ENCODE measurements at regions not wholly inside any gene's neighbourhood (a gene's known extent, or its start where the extent isn't known, plus 50 kb on each side); places are given as distances from the start of the nearest gene placed in this dataset.
A peak's percentile ranks its signal among the peaks of the same experiment; 100 is the strongest.

GRCh38 chr20:24100370-24101011, 111.9 kb upstream of the GGTLC1 start:
- peaks cover 14% of the 10 kb centered on the region for H3K4me1 Mint-ChIP-seq
- H3K27ac Mint-ChIP-seq: no peak overlapping the region
- H3K9me3 Mint-ChIP-seq: no peaks in the 10 kb centered on the region
- H3K27me3 Mint-ChIP-seq: peaks cover 5% of the 10 kb centered on the region
- POLR2A ChIA-PET: no interaction called here
- H3K36me3 Mint-ChIP-seq (ENCODE audit: low read depth): no peaks in the 10 kb centered on the region
- no peak overlapping the region for H3K4me3 Mint-ChIP-seq
- peak; percentile 69 for DNase-seq
- CTCF ChIA-PET: interaction anchor here (0.5 to 2.9 kb wide), 8 partner anchors 73 to 163 kb away, joined by 3 to 18 read pairs (median 5); no protein-coding TSS in a partner anchor

DNA sequence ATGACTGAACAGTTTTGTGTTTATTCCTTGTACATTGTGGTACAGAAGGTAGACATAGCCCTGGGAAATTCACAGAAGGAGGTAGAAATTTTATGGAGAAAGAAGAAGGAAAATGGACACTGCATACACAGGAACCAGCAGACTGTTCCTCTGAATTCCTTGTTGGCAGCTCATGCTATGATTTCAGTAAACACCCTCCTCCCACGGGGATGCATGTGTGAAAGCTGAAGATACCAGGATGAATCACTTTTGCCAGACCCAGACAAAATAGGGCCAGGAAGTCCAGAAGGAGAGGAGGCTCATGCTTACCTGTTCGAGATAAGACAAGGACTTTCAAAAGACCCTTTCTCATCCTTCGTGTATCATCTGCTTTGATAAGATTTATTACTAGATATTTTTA, 110.3 kb upstream of the GGTLC1 start:
- no peak overlapping the region for H3K27ac Mint-ChIP-seq
- no peak overlapping the region for H3K4me3 Mint-ChIP-seq
- DNase-seq: no peak
- H3K9me3 Mint-ChIP-seq: no peaks in the 10 kb centered on the region
- ChIA-PET POLR2A (no interaction called here), CTCF (no interaction called here)
- peaks cover 14% of the 10 kb centered on the region for H3K4me1 Mint-ChIP-seq
- peaks cover 5% of the 10 kb centered on the region for H3K27me3 Mint-ChIP-seq
- H3K36me3 Mint-ChIP-seq (ENCODE audit: low read depth): no peaks in the 10 kb centered on the region

GRCh38 chr20:24097506-24098245, 109.1 kb upstream of the GGTLC1 start:
- peaks cover 5% of the 10 kb centered on the region for H3K27me3 Mint-ChIP-seq
- no peaks in the 10 kb centered on the region for H3K36me3 Mint-ChIP-seq (ENCODE audit: low read depth)
- no peak overlapping the region for H3K27ac Mint-ChIP-seq
- ChIA-PET POLR2A (no interaction called here), CTCF (interaction anchor here (0.6 kb wide), 1 partner anchor 66 kb away, joined by 3 read pairs; no protein-coding TSS in a partner anchor)
- H3K4me3 Mint-ChIP-seq: no peak overlapping the region
- H3K9me3 Mint-ChIP-seq: no peaks in the 10 kb centered on the region
- DNase-seq: no peak
- peaks cover 12% of the 10 kb centered on the region for H3K4me1 Mint-ChIP-seq

DNA sequence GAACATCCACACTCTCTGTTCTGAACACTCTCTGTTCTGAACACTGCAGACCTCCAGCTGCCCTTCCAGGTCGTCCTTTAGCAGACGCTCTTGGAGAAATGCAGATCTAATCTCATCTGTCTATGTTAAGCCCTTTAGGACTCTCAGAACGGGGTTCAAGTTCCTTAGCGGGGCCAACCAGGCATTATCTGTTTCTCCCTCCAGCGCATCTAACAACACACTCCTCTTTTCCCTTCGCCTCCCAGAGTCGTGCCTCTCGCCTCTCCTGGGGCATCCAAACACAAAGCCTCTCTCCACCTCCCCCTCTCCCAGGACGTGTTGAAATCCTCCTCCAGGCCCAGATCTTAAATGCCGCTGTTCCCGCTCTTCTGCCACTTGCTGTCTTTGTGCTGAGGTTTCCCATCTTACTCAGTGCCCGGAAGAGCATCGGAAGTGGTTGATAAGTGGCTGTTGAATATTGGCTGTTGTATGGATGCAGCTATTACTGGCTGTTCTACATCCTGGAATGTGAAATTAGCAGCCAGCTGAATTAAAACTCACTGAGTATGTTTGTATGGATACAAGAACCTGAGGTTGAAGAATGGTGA, 108.4 kb upstream of the GGTLC1 start:
- Mint-ChIP-seq H3K27me3 (peaks cover 5% of the 10 kb centered on the region), H3K36me3 (ENCODE audit: low read depth) (no peaks in the 10 kb centered on the region), H3K27ac (no peak overlapping the region), H3K4me1 (peaks cover 9% of the 10 kb centered on the region), H3K4me3 (no peak overlapping the region), H3K9me3 (no peaks in the 10 kb centered on the region)
- CTCF ChIA-PET: no interaction called here
- DNase-seq: no peak
- POLR2A ChIA-PET: no interaction called here

GRCh38 chr20:24096264-24096663, 107.7 kb upstream of the GGTLC1 start:
- Mint-ChIP-seq H3K36me3 (ENCODE audit: low read depth) (no peaks in the 10 kb centered on the region), H3K4me3 (no peak overlapping the region), H3K27ac (no peak overlapping the region), H3K4me1 (peaks cover 9% of the 10 kb centered on the region), H3K9me3 (no peaks in the 10 kb centered on the region), H3K27me3 (peaks cover 5% of the 10 kb centered on the region)
- ChIA-PET CTCF (no interaction called here), POLR2A (no interaction called here)
- DNase-seq: no peak

- no peak overlapping the region for H3K4me3 Mint-ChIP-seq
- no peak overlapping the region for H3K27ac Mint-ChIP-seq
- CTCF ChIA-PET: no interaction called here
- POLR2A ChIA-PET: no interaction called here
- peaks cover 9% of the 10 kb centered on the region for H3K4me1 Mint-ChIP-seq
- H3K36me3 Mint-ChIP-seq (ENCODE audit: low read depth): no peaks in the 10 kb centered on the region
- DNase-seq: no peak
- H3K27me3 Mint-ChIP-seq: peaks cover 5% of the 10 kb centered on the region
- no peaks in the 10 kb centered on the region for H3K9me3 Mint-ChIP-seq
Measured at GRCh38 chr20:24095756-24096155, 107.2 kb upstream of the GGTLC1 start.

GRCh38 chr20:24095303-24095702, 106.7 kb upstream of the GGTLC1 start:
- DNase-seq: no peak
- Mint-ChIP-seq H3K27me3 (peaks cover 6% of the 10 kb centered on the region), H3K27ac (no peak overlapping the region), H3K36me3 (ENCODE audit: low read depth) (no peaks in the 10 kb centered on the region), H3K9me3 (no peaks in the 10 kb centered on the region), H3K4me3 (no peak overlapping the region), H3K4me1 (peaks cover 6% of the 10 kb centered on the region)
- CTCF ChIA-PET: no interaction called here
- POLR2A ChIA-PET: no interaction called here

DNA sequence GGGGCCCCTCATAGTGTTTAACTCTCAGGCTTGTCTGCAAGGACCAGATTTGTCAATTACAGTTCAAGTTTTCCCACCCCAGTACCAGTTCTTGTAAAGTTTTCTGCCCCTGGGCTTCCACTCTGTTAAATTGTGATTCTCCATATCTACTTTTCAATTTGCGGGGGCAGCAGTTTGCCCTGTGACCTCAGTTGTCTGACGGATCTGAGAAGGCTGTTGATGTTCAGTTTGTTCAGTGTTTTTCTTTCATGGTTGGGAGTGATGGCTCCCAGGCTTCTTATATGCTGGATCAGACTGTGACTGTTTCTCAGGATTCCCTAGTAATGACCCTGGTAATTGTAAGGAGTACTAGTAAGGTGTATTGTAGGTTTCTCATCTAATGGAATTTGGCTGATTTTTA, 101.0 kb upstream of the GGTLC1 start:
- Mint-ChIP-seq H3K4me1 (no peaks in the 10 kb centered on the region), H3K36me3 (ENCODE audit: low read depth) (no peaks in the 10 kb centered on the region), H3K4me3 (no peak overlapping the region), H3K27ac (no peak overlapping the region), H3K9me3 (no peaks in the 10 kb centered on the region), H3K27me3 (peaks cover 11% of the 10 kb centered on the region)
- ChIA-PET POLR2A (no interaction called here), CTCF (no interaction called here)
- no peak for DNase-seq

- no peak overlapping the region for H3K27ac Mint-ChIP-seq
- ChIA-PET POLR2A (no interaction called here), CTCF (no interaction called here)
- peaks cover 10% of the 10 kb centered on the region for H3K27me3 Mint-ChIP-seq
- DNase-seq: no peak
- H3K4me1 Mint-ChIP-seq: no peaks in the 10 kb centered on the region
- no peaks in the 10 kb centered on the region for H3K9me3 Mint-ChIP-seq
- H3K4me3 Mint-ChIP-seq: no peak overlapping the region
- no peaks in the 10 kb centered on the region for H3K36me3 Mint-ChIP-seq (ENCODE audit: low read depth)
Measured at GRCh38 chr20:24086121-24086520, 97.5 kb upstream of the GGTLC1 start.

GRCh38 chr20:24084281-24084680, 95.7 kb upstream of the GGTLC1 start:
- H3K4me3 Mint-ChIP-seq: no peak overlapping the region
- H3K36me3 Mint-ChIP-seq (ENCODE audit: low read depth): no peaks in the 10 kb centered on the region
- H3K4me1 Mint-ChIP-seq: no peaks in the 10 kb centered on the region
- H3K27me3 Mint-ChIP-seq: peaks cover 8% of the 10 kb centered on the region
- no peak for DNase-seq
- H3K27ac Mint-ChIP-seq: no peak overlapping the region
- no peaks in the 10 kb centered on the region for H3K9me3 Mint-ChIP-seq
- POLR2A ChIA-PET: no interaction called here
- CTCF ChIA-PET: no interaction called here

DNA sequence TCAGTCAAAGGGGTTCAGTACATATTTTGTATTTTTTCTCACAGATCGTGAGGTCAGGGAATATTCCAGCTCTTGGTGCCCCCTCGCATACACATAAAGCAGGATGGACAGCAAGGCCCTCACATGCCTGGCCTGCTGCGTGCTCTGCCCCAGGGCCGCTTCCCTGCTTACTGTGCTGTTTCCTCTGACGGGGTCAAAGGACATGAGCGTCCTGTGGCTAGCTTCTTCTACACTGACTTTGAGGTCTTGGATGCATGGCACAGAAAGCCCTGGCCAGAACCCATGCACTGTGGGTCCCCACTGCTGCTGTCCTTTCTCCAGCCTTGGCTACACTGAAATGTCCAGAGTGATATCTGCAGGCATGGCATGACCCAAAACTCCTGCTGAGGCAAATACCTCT, 92.5 kb upstream of the GGTLC1 start:
- ChIA-PET POLR2A (no interaction called here), CTCF (no interaction called here)

DNA sequence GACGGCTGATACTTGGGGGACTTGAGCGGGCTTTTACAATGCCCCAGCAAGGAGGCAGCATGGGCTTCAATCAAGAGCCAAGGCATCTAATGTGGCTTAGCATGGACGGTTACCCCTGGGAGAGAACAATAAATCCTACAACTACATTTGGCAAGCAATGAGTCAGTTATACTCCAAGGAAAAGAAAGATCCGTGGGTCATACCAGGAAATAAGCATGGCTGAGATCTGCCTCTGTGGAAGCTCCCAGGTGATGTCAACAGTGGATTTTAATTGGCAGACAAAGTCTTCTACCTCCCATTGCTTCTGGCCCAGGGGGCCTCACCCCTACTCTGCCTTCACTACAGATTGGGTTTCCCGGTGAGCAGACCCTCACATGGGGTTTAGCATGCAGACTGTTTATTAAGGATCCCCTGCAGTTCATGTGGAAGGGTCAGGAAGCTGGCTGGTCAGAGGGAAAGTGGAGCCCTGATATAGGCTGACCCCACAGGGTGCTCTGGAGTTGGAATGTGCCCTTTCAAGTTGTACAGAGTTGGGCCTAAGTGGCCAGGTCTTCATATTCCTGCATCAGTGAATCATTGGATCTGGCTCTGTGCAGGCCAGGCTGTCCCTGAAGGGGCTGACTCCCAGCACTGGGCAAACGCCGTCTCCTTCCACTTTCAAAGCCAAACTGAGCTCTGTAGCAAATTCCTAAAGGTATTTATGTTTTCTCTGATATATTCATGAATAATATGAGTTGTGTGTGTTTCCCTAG, 91.3 kb upstream of the GGTLC1 start:
- H3K4me1 Mint-ChIP-seq: no peaks in the 10 kb centered on the region
- no peak overlapping the region for H3K4me3 Mint-ChIP-seq
- no peaks in the 10 kb centered on the region for H3K9me3 Mint-ChIP-seq
- POLR2A ChIA-PET: no interaction called here
- no peaks in the 10 kb centered on the region for H3K36me3 Mint-ChIP-seq (ENCODE audit: low read depth)
- no peaks in the 10 kb centered on the region for H3K27me3 Mint-ChIP-seq
- no peak for DNase-seq
- CTCF ChIA-PET: no interaction called here
- H3K27ac Mint-ChIP-seq: no peak overlapping the region

More for the DNA sequence above, 92.5 kb upstream of the GGTLC1 start:
- DNase-seq: no peak
- no peaks in the 10 kb centered on the region for H3K9me3 Mint-ChIP-seq
- no peaks in the 10 kb centered on the region for H3K27me3 Mint-ChIP-seq
- no peak overlapping the region for H3K27ac Mint-ChIP-seq
- H3K36me3 Mint-ChIP-seq (ENCODE audit: low read depth): no peaks in the 10 kb centered on the region
- no peaks in the 10 kb centered on the region for H3K4me1 Mint-ChIP-seq
- no peak overlapping the region for H3K4me3 Mint-ChIP-seq

DNA sequence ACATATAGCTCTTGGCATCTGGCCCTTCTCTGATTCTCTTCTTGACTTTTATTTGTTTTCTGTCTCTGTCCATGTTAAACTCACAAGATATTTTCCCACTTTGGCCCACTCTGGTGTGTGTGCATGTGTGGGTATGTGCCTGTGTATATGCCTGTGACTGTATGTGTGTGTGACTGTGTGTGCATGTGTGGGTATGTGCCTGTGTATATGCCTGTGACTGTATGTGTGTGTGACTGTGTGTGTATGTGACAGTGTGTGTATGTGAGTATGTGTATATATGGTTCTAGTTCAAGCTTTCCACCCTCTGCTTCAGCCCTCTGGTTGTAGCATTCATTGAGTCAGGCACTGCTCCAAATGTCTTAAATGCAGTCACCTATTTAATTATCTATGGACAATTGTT, 88.6 kb upstream of the GGTLC1 start:
- CTCF ChIA-PET: no interaction called here
- Mint-ChIP-seq H3K4me3 (no peak overlapping the region), H3K9me3 (no peaks in the 10 kb centered on the region), H3K27me3 (peaks cover 5% of the 10 kb centered on the region), H3K27ac (no peak overlapping the region), H3K4me1 (no peaks in the 10 kb centered on the region), H3K36me3 (ENCODE audit: low read depth) (no peaks in the 10 kb centered on the region)
- POLR2A ChIA-PET: no interaction called here
- DNase-seq: no peak

All from activated CD4-positive, alpha-beta memory T cell treated with anti-CD3 and anti-CD28 coated beads, Interleukin-2, amount 10 ng/mL, durations not matched to agents 7 days and 5 days (primary cell).